SK-N-SH (cell line): ENCODE measurements at regions not wholly inside any gene's neighbourhood (a gene's known extent, or its start where the extent isn't known, plus 50 kb on each side); places are given as distances from the start of the nearest gene placed in this dataset.

Experiments
- EP300 ChIP-seq, 2 experiments: IDR thresholded peaks; 2 replicates each; pipeline versions ENCODE4 v1.4.0 to v1.6.1; 2012; ENCODE audit warnings: borderline replicate concordance in 1 of 2, low read depth in 1 of 2, low read length in 1 of 2
- JUND ChIP-seq: IDR thresholded peaks from 2 replicates; pipeline ENCODE4 v1.4.0; 2012
- TF ChIP-seq, protein P1 (sequence below): fragments of 200-600 bp; sonication (generic); IDR thresholded peaks from 2 replicates; pipeline ENCODE4 v1.6.1; 2017; ENCODE audit warnings: antibody characterized with exemption, mild to moderate bottlenecking, moderate library complexity
- TF ChIP-seq, protein P2 (sequence below): IDR thresholded peaks from 2 replicates; pipeline ENCODE4 v1.4.0; 2012; ENCODE audit warnings: low read depth, borderline replicate concordance

DNA sequence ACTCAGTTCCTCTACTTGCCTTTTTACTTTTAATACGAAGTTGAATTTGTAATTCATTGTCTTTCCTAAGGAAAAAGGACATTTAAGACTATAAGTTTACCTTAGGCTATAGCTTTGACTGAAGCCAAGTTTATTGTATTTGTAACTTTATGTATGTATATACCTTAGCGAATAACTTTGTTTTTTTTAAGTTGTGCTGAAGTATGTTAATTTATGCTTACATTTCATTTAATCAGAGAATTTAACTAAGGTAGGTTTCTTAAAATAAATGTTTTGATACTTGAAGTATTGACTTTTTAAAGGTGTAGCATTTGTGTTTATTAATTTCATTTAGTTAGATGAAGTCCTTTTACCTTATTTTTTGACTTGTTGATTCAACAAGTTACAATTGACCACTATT lies 55.2 kb upstream of the TPTE start:
- TF ChIP-seq, protein P1, sequence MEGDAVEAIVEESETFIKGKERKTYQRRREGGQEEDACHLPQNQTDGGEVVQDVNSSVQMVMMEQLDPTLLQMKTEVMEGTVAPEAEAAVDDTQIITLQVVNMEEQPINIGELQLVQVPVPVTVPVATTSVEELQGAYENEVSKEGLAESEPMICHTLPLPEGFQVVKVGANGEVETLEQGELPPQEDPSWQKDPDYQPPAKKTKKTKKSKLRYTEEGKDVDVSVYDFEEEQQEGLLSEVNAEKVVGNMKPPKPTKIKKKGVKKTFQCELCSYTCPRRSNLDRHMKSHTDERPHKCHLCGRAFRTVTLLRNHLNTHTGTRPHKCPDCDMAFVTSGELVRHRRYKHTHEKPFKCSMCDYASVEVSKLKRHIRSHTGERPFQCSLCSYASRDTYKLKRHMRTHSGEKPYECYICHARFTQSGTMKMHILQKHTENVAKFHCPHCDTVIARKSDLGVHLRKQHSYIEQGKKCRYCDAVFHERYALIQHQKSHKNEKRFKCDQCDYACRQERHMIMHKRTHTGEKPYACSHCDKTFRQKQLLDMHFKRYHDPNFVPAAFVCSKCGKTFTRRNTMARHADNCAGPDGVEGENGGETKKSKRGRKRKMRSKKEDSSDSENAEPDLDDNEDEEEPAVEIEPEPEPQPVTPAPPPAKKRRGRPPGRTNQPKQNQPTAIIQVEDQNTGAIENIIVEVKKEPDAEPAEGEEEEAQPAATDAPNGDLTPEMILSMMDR = no peak
- TF ChIP-seq, protein P2, sequence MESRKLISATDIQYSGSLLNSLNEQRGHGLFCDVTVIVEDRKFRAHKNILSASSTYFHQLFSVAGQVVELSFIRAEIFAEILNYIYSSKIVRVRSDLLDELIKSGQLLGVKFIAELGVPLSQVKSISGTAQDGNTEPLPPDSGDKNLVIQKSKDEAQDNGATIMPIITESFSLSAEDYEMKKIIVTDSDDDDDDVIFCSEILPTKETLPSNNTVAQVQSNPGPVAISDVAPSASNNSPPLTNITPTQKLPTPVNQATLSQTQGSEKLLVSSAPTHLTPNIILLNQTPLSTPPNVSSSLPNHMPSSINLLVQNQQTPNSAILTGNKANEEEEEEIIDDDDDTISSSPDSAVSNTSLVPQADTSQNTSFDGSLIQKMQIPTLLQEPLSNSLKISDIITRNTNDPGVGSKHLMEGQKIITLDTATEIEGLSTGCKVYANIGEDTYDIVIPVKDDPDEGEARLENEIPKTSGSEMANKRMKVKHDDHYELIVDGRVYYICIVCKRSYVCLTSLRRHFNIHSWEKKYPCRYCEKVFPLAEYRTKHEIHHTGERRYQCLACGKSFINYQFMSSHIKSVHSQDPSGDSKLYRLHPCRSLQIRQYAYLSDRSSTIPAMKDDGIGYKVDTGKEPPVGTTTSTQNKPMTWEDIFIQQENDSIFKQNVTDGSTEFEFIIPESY = no peak
- TF ChIP-seq EP300 (IDR thresholded peaks at IDR 0.05; ENCODE audit: borderline replicate concordance in 1 of 2, low read depth in 1 of 2, low read length in 1 of 2) = no peak
- TF ChIP-seq JUND = no peak
